Islet precursor cell (in vitro differentiated cells): ENCODE measurements at regions not wholly inside any gene's neighbourhood (a gene's known extent, or its start where the extent isn't known, plus 50 kb on each side); places are given as distances from the start of the nearest gene placed in this dataset.
"Not testable (repeated sequence)": the region's sequence is repeated elsewhere in the genome, so short reads cannot be mapped to it uniquely, and the experiment has no call there.

Experiments used
- DNase-seq: peaks from one replicate; pipeline ENCODE4 v3.0.0-alpha.2; 2018

DNA sequence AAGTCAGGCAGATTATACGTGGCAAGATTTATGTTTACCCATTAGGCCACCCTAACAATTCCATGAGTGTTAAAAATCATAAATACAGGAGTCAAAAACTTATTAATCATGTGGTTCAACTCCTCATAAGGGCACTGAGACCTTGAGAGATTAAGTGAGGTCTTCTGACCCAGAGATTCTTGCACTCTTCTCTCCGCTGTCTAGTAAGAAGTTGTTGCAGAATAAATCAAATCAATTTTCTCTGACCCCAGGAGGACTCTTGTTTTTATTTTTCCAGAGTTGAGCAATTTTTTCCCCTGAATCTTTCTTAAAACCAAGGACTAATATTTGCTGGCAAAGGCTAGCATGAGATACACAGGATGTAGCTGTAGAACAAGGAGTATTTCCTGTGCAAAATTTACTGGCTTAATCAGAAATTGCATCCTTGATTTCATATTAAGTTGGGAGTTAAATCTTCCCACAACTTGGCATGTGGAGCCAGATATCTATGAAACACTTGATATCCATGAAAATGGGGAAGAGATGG is 90.9 kb upstream of the PTHLH start:
- no peak for DNase-seq

DNA sequence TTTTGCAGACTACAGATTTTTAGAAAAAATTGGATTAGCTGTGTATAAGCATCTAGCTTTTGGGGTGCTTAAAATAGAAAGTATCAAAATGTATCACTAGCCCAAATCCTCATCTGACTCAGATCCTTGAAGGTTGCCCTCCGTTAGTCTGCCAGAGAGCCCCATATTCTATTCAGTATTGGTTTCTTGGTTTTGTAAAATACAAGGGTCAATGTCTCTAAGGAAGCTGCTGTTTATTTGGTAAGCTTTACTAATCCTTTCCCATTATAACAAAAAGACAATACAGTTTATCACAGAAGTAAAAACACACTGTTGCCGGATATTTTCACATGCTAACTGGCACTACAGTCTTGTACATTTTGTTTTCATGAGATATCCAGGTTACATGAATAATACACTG is 92.8 kb upstream of the PTHLH start:
- no peak for DNase-seq

DNA sequence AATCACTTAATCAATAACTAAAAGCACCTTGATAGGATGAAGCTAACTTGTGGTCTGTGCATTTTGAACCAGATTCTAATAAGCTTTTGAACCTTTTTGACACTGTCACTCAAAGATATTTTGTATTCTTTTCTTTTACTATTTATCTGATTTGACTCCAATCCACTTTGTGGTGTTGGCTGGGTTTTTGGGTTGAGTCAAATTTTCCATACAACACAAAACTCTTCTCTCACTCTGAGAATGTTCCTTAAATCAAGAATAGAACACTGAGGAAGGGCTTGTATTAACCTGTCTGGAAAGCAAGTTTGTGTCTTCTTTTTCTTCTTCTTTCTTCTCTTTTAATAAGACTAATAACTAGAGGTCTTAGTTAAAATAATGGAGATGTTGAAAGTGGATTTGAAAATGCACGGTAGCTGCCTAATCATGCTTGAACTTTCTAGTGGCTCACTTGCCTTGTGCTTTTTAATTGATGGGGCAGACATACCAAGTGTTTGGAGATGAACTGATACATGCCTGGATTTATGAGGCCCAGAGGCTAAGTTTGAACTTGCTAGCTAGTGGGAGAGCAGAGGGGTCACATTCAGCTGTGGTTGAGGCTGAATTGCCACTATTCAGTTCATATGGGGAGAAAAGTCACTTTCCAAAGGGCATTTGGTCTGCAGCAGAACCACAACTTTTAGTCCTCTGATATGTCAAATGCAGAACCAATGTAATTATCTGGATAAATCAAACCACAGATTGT is 93.5 kb upstream of the PTHLH start:
- no peak for DNase-seq

DNA sequence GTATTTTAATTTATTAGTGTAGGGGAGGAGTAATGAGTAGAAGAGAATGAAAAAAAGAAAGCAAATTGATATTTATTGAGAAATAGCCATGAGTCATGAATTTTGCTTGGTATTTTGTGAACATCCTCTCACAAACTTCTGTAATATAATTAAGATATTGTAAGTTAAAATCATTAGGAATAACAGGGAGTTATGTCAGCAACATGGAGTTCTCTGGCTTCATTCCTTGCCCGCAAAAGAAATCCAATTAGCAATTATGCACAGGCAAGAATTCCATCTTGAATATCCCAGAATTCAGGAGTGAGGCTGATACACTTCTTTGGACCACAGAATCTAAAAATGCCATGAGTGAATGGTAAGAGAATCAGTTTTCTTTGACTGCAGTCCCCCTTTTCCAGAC is 94.3 kb upstream of the PTHLH start:
- DNase-seq, result no peak

DNA sequence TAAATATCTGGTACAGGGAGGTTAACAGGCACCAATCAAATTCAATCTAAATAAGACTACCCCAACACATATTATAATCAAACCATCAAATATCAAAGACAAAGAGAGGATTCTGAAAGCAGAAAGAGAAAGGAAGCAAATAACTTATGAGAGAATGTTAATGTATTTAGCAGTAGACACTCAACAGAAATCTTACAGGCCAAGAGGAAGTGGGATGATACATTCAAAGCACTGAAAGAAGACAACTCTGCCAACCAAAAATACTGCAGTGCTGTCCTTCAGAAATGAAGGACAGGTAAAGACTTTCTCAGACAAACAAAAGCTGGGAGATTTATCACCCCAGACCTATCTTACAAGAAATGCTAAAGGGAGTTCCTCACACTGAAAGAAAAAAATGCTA is 95.9 kb upstream of the PTHLH start:
- DNase-seq, result no peak

DNA sequence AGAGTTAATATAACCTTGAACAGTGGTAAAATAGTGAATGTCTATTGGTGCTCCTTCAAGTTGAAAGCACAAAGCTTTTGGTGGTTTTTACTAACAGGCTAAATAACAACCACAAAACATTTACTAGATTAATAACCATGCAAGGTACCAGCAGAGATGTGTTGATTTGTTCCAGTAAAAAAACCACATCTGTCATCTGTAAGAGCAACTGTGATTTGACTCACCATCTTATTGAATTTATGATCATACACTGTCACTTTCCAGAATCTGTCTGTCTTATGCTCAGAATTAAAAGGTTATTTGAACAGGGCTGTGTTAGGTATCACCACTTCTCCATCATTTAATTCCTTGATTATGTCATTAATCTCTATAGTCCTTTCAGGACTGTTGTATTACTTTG is 107.0 kb upstream of the PTHLH start:
- no peak for DNase-seq

DNA sequence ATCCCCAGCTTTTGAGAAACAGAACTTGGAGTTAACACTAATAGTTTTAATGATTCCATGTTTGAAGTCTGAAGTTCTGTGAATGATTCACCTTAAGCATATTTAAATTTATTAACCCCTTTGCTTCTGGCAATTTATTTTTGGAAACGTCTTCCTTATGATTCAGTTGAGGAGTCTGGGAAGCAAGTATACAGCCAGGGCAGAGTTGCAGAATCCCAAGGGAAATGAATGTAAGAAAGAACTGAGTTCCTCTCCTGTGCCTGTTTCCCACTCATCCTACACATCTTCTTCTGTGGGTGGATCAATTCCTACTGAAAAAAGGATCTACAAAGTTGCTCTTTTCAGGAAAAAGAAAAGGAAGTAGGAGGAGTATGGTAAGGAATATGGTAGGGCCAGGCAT is 108.2 kb upstream of the CCDC91 start:
- DNase-seq, result no peak

DNA sequence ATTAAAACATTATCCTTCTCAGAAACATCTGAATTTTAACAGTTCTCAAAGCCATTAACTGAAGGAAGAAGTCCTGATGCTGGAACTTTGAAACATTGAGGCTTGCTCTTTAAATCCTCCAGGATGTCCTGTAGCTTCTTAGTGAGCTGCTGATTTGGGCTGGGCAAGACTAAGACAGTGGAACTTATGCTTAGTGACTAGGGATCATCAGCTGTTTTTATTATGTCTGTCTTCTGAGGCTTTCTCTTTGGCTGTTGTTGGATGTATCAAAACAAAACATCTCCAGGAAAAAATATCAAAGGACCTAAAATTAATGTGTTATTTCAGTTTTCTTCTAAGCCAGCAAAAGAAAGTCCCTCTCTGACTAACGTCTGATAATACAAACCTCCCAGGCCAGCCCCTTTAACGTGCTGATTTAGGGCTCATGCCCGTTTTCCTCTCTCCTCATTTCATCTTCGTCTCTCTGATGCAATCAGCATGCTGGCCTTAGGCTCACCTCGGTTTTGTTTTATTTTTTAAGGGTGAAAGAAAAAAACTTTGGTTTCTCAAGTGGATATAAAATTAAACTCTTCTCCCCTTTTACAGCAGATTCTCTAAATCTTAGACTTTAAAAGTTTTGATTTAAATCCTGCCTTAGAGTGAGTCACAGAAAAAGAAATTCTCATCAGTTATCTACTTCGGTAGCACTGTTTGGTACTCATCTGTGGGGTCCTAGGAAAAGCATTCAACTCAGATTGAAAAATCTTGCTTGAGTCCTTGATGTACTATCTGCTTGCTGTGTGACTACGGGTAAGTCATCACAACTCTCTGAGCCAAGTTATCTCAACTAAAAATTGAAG is 106.2 kb upstream of the CCDC91 start:
- DNase-seq, result no peak

DNA sequence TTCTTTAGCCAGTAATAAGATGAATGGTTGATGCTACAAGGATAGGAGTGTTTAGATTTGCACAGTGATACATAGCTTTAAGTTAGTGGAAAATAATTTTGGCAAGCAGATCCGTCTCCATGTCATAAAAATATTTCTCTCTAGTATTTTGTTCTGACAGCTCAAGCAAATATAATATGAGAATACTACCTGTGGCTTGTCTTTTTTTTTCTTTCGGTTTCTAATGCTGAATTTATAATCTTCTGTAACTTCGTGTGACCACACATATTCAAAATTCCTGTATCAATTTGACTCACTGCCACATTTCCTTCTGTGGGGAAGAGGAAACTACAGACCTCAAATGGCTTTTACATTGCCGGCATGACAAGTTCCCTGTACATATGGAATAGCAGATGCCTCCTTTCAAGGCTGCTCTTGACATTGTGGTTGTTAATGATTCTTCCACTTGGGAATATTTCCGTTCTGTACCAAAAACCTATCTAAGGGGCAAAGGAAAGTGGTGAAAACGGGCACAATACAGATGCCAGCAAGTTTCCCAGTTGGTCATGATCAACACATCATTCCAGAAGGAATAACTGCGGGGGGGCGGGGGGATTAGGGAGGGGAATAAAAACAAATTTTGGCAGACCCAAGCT is 103.6 kb upstream of the CCDC91 start:
- no peak for DNase-seq

DNA sequence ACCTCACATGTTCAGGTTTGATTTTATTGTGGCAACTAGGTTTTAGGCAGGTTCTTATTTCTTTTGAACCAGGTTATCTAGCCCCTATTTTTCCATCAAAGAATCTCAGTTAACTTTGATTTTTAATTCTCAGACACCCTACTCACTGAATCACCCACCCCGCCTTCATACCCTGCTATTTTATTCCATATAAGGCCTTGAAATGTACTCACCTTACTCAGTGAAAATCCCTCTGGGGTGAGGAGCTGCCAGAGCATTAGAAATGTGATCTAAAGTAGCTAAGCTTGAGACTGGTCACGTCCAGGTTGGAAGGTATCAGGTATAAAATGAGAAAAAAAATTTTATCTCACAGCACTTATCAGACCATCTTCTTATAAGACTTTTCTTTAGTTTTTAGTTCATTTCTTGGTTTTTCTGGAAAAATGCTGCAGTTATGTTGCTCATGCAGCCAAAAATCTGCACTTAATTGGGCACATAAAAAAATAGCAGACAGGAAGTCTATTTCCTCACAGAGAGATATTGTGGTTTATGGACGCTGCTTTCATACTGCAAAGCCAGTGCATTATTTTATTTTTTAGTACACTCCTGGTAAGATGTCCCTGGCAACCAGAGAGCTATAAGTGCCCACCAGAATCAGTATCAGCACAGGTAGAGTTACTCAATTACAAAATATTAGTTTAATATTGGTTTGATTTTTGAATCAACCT is 101.5 kb upstream of the CCDC91 start:
- no peak for DNase-seq

DNA sequence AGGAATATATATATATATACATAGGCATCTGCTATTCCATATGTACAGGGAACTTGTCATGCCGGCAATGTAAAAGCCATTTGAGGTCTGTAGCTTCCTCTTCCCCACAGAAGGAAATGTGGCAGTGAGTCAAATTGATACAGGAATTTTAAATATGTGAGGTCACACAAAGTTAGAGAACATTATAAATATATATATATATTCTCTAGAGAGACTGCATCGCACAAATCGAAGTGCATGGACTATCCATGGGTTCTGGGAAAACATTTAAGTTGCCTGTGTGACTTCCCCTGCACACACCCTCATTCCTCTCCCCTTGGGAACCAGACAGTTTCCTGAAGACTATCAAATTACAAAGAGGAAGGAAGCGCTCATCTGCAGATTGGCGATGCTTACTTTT is 100.9 kb upstream of the CCDC91 start:
- peak; percentile 54 for DNase-seq

DNA sequence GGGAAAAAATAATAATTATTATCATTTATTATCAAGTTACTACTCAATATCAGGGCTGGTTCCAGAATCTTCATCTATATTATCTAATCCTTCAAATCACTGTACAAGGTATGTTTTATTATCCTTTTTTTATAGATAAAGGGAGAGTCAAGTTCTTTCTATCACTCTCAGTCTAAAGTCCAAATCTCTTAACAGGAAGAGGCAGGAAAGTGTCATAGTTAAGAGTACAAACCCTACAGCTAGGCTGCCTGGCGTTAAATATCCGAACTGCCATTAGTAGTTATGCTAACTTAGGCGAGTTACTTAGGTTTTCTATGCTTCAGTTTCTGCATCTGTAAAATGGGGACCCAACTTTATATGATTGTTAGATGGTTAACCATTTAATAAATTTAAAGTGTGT is 99.4 kb upstream of the CCDC91 start:
- DNase-seq, result no peak

DNA sequence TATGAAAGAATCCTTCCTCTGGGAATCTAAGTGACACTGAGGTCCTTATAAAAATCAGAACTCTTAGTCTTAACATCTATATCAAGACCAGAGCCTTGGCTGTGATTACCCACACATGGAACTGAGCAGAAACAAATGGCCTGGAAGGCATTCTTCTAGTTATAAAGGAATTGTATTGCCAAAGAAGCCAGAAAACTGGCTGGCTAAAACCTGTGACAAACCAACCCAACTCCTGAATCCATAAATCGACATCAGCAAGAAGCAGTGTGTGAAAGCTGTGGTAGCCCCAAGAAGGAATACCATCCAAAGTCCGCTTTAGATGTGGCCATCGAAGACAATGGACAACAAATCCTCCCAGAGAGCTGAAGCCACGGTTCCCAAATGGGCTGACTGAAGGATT is 97.9 kb upstream of the CCDC91 start:
- no peak for DNase-seq

DNA sequence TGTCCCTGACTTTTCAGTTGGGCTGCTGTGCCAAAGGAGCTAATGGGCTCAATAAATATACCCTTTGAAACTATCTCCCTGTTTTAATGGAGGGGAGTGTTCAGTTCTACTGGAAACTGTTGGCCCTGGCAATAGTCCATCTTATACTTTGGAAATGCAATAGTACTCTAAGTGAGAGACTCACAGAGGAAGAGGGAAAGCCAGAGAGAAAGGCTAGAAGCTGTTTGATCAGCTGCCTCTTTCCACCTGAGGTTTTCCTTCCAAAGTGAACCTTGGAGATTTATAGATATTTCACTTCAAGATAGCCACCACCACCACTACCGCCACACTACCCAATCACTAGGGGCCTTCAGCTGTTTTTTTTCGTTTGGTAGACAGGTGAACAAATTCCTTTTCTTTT is 93.6 kb upstream of the CCDC91 start:
- no peak for DNase-seq

DNA sequence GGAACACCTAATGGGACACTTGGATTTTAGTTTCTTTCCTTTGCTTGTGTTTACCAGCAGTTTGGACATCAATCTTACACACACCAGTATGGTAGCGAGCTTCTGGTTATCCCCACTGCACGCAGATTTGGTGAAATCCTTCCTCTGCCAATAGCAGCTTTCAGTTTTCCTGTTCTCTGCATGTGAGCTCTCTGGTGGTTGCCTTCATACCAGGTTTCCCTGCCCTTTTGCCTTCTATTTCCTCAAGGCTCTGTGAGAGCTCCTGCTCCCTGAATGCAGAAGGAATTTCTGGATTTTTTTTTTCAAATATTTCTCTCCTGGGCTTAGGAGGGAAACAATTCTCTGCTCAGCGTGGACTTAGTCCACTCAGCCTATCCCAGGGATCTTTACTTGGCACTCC is 93.0 kb upstream of the CCDC91 start:
- no peak for DNase-seq

DNA sequence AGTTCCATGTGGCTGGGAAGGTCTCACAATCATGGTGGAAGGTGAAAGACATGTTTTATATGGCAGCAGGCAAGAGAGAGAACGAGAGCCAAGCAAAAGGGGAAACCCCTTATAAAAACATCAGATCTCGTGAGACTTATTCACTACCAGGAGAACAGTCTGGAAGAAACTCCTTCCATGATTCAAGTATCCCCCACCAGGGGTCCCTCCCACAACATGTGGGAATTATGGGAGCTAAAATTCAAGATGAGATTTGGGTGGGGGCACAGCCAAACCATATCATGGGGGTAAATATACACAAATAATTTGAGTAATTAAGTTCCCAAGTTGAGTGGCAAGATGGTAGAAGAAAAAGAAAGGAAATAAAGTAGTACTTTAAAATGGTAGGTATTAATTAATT is 91.0 kb upstream of the CCDC91 start:
- DNase-seq, result not testable (repeated sequence)

DNA sequence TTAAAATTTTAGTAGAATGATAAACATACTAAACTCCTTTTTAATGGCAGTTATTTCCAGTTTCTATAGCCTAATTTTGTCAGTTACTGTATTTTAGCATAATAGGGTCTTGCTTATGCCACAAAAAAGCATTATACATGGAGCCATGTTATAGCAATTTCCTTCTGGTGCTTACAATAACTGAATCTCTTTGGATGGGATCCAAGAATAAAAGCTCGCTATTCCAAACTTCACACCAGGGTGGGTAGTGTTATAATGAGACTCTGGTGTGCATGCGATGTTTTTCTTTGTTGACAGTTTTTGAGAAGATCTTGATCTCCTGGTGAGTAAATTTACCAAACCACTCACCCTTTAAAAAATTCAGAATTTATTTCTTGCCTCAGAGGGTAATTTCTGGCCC is 90.4 kb upstream of the CCDC91 start:
- no peak for DNase-seq

DNA sequence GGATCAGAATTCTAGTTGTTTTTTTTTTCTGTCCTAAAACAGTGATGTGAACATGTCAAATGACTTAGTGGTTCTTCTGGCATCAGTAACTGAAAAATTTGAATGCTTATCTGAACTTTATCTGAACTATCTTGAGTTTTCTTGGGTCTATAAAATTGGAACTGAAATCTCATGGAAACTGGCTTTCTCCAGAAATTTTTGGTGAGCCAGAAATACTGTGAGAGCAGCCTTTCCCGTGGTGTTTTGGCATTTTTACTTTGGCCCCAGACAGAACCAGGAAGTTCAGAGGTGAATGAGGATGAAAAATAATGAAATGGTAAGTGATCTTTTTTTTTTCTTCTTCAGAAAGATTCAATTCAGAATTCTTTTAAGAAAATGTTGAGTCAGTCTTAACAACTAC is 89.5 kb upstream of the CCDC91 start:
- DNase-seq, result no peak

DNA sequence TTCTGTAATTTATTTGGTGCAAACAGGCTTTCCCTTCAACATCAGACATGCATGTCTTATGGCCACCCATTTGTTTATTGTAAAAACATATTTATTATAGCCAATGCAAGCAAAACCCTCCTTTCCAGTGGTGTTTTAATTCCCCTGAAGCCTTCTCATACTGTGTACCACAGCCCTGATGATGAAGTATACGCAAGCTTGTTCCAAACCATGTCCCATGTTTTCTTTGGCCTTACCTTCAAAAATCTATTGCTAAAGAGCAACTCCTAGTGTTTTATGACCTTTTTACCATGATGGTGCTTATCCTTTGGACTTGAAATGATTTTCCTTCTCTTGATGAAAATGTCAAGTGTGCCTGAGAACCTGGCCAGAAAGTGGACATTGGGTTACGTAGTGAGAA is 85.9 kb upstream of the CCDC91 start:
- DNase-seq, result no peak

DNA sequence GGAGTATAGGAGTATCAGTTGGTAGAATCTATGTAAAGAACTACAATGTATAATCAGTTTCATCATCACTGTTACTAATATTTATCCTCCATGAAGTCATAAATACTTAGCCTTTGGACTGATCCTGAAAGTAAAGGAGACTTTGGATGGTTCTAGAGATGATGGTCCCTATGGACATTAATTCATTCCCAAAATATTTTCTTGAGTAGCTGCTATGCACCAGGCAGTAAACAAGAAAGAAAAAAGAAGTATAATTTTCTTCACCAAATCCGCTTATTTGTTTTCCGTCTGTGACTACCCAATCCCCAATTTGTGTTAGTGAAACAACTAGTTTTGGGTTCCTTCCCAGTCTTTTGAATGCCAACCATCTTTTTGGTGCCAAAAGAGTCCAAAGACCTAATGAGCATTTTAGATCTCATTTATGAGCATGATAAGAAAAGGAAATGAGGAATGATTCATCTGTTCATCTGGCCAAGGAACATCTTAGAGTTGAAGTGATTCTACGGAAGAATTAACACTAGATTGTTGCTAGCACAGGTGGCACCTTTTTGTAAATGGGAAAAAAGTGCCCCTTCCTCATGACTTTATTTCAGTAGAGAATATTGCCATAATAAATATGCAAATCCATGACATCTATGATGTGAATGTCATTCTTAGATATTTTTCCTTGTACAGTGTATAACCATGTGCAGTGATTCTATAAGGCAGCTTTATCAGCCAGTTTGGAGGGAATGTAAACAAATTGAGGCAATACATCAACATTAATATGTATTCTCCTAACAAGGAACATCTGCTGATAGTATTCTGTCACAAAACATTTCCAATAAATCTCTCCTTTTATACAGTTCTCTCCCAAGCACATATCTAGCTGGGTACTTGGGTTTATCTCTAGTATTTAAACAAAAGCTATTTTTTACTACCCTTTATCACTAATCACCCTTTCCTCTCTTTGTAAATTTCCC is 85.1 kb upstream of the CCDC91 start:
- DNase-seq, result no peak

DNA sequence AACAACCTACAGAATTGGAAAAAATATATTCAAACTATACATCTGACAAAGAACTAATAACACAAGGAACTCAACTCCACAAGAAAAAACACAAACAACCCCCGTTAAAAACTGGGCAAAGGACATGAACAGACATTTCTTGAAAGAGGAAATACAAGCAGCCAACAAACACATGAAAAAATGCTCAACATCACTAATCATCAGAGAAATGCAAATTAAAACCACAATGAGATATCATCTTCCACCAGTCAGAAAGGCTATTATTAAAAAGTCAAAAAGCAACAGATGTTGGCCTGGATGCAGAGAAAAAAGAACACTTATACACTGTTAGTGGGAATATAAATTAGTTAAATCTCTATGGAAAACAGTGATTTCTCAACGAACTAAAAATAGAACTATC is 82.6 kb upstream of the CCDC91 start:
- no peak for DNase-seq

DNA sequence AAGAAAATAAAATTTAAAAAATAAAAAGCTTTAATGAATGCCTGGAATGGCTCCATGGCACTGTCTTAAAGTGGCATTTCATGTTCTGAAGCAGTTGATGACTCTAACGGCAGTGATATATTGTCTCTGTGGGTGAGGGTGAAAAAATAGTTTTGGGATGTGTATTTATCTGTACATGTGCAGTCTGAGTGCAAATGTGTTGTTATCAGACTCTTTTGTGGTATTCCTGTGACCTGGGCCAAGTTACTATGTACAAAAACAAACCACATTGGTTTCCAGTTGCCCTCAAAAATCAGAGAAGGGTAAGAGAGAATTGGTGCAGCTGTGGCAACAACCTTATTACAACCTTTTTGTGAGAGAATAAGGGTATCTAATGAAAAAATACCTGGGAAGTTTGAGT is 81.7 kb upstream of the CCDC91 start:
- no peak for DNase-seq
